GM19240 (cell line): ENCODE measurements at regions not wholly inside any gene's neighbourhood (a gene's known extent, or its start where the extent isn't known, plus 50 kb on each side); places are given as distances from the start of the nearest gene placed in this dataset.
"Not testable (repeated sequence)": the region's sequence is repeated elsewhere in the genome, so short reads cannot be mapped to it uniquely, and the experiment has no call there.

ENCODE experiments used
- DNase-seq: peaks from one replicate; pipeline ENCODE4 v3.0.0; 2011; ENCODE audit warnings: low spot score; ENCODE audit not compliant: insufficient read length

DNA sequence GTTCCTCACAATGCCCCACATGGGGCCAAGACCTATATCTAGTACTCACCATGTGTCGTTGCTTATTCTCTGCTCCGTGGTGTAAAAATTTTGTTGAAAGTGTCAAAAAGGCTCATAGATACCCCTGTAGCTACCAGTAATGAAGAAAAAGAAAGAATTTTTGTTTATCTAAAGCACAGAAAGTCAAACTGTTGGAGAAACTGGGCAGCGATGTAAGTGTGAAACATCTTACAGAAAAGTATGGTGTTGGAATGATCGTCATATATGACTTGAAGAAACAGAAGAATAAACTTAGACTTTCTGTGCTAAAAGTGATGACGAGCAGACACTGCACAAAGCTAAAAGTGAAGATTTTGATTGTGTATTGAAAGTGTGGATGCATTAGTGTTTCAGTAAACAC is 626.6 kb upstream of the GHITM start:
- no peak for DNase-seq

DNA sequence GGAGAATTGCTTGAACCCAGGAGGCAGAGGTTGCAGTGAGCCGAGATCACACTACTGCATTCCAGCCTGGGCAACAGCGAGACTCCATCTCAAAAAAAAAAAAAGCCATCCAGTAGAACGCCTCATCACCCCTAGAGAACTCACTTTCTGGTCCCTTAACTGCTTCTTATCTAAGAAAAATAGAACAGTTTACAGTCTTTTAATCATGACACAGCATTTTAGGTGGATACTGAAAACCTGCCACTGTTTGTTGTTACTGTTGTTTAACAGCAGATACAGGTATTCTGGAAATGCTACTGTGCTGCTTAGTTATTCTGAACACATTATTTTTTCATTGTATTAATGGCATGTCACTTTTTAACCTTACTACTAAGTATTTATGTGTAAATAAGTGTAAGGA is 624.3 kb upstream of the GHITM start:
- no peak for DNase-seq

DNA sequence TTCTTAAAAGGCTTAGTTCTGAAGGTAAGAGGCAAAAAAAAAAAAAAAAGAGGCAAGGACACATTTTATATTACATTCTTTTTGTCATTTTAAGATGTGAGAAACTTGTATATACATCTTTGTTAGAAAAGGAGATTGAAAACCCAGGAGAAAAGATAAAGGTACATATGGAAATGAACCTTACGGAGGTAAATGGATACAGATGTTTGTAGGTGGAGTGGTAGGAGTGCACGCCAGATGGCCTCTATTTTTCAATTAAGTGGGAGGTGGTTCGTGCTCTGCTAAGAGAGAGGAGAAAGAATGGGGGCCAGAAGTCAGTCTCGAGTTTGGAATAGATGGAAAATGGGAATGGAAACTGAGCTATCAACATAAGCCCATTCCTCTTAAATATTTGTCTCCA is 622.5 kb upstream of the GHITM start:
- no peak for DNase-seq

DNA sequence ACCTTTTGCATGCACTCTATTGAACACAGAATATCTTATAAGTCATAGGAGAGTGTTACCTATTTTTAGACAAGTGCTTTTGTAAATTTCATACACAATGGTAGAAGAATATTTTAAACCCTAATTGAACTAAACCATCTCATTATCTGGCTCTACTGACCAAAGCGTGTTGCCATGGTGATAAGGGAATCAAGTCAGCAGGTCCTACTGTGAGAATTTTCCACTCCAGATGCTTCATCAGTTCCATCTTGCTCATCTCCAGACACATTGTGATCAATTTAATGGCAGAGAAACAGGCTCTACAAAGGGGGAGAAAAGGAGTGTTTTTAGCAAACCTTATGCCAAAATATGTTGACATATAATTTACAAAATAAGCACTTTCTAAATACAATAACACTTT is 621.9 kb upstream of the GHITM start:
- no peak for DNase-seq

DNA sequence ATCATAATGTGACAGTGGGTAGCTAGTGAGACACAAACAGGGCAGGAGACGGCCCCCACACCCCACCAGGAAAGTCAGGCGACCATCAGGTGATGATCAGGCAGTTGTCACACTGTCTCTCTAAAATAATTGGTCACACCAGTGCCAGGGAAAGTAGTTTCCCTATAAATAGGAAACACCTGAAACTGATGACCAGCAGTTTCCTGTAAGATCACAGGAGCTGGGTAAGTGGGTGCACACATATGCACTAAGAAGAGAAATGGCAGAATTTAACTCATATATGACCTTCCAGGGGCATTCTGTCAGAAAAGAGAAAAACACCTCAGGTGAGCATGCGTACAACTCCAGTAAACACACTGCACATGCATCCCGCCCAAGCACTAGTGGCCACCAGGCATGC is 620.5 kb upstream of the GHITM start:
- DNase-seq: no peak

DNA sequence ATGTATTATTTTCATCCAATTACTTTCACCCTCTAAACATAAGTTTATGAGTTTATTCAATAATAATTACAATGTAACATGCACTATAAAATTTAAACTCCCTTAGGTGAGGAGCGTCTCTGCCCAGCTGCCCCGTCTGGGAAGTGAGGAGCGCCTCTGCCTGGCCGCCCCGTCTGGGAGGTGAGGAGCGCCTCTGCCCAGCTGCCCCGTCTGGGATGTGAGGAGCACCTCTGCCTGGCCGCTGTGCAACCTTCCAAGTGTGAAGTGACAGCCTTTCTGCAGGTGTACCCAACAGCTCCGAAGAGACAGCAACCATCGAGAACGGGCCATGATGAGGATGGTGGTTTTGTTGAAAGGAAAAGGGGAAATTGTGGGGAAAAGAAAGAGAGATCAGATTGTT is 618.9 kb upstream of the GHITM start:
- not testable (repeated sequence) for DNase-seq

DNA sequence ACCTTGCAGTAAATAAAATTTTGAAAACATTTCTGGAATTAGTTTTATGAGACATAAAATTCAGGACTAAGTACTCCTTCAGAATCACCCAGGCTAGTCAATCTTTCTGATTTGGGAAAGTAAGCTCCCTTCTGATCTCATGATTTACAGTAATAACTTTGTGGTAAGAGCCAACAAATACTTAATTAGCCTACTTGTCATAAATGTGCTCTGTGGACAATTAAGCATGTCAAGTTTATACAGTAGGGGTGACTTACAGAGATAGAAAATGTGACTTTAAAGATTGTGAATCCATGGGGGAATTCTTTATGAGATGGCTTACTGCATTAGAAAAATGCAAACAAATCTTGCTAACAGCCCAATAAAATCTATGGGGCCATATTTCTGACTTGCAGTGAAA is 616.9 kb upstream of the GHITM start:
- DNase-seq: no peak

DNA sequence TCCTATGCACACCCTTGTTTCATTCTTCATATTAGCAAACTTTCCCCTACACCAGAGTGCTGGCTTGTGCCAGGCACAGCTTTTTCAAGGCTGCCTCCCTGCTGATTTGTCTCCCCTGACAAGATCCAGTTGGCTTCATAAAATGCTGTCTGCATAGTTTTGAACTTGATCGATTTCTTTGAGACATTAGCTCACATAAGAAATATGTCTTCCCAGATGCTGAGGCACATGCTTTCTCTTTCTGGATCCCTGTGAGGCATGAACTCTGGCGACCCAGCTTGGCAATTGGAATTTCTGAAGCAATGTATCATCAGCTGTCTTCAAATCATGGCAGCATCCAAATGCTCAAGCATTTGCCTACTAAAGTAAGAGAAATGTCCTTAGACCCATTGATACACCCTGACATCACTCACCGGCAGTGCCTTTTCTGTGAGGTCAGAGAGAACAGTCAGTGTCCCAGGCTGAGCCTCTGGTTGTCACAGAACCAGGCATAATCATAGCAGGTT is 616.4 kb upstream of the GHITM start:
- no peak for DNase-seq

DNA sequence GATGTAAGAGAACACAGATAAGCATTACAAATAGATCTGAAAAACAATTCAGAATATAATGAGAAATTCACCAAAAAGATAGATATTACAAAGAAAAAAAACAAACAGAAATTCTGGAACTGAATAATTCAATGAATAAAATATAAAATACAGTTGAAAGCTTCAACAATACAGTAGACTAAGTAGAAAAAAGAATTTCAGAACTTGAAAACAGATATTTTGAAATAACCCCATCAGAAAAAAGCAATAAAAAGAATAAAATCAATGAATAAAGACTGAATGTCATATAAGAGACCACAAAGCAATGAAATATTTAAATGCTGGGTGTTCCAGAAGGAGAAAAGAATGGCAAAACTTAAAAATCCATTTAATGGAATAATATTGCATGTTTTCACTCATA is 611.4 kb upstream of the GHITM start:
- DNase-seq: no peak

DNA sequence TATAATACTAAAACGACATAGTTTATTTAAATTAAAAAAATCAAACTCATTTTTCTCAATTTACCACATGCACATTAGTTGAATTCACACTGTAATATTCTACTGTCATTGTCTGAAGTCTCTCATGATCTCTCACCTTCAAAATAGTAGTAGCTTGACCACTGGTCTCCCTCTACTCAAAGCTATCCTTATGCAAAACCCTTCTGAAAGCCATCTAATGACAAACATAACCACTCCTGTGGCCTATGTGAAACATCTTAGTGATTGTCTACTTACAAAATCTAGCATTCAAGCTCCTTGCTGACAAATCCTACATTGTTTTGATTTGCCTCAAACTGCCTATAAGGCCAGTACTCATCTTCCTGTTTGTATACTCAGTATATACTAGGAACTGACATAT is 606.0 kb upstream of the GHITM start:
- DNase-seq: no peak

DNA sequence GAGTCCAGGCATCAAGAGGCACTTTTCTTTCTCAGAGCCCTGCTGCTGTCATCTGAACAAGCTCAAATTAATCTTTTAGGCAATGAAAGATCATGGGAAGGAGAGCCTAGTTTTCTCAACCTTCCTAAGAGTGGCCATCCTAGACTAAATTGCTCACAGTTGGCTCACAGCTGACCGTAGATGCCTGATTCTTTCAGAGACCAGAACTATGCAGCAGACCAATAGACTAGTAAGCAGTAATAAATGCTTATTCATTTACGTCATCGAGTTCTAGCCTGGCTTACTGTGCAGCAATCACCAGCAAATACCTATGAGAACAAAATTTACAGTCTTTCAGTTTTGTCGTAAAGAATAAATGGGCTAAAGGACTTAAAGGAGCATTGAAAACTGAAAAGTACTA is 602.9 kb upstream of the GHITM start:
- no peak for DNase-seq

DNA sequence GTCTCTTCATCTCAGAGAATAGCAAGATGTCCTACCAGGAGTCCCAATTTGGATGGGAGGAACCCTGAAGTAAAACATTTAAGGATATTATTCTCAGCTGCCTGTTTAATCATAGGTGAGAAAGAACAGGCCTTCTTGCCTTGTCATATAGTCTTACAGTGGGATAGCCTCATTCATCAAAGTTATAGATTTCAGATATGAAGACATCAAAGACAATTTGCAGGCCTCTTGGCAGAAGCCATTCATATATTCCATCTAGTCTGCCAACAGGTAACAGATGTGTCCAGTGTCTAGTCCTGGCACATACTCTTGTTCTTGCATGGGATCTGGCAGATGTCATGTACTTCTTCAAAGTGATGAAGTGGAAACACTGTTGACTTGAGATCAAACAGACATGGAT is 601.3 kb upstream of the GHITM start:
- no peak for DNase-seq

DNA sequence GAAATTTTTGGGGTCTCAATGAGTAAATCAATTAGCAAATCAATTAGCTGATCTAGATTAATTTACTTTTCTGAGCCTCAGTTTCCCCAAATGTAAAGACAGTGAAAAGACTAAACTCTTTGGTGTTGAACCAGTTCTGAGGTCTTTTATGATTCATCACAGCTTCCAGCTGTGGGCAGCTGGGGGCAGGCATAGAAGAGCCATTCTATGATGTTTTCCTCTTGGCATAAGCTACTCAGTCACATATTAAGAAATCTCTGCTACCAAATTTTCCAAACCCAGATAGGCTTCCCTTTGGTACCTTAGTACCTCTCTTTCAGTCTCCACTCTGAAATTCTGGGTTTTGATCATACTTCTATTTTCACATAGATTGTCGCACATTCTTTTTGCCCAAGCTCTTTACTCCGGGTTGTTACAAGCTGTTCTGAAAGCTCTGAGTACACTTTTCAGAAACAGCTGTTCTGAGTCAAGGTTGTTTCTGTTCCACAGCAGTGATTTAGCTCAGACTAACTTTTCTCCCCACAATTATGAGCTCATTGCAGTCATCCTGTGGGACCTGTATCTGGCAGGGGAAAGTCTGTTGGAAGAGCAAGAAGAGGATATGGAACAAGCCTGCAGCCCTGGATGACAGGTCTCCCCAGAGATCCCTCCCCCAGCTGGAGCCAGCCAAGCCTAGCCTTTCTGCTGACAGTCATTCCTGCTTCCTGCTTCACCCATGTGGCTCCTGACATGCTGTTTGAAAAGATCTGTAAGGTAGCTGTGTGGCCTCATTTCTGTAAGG is 599.6 kb upstream of the GHITM start:
- DNase-seq: no peak

DNA sequence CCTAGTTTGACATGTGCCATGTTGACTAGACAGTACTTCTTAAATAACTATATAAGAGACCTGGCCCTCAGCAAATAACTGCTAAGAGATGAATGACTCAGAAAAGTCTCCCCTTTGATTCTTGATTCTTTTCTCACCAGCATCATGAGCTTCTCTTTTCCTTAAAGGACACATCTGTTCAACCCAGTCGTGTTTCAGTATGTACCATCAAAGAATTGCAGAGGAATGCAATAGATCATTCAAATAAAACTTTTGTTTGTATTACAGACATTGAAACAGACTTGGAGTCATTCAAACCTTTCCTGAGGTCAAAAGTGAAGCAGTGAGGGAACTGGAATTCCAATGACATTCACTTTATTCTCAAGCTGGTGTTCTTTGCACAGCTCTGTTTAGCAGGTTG is 598.3 kb upstream of the GHITM start:
- no peak for DNase-seq

DNA sequence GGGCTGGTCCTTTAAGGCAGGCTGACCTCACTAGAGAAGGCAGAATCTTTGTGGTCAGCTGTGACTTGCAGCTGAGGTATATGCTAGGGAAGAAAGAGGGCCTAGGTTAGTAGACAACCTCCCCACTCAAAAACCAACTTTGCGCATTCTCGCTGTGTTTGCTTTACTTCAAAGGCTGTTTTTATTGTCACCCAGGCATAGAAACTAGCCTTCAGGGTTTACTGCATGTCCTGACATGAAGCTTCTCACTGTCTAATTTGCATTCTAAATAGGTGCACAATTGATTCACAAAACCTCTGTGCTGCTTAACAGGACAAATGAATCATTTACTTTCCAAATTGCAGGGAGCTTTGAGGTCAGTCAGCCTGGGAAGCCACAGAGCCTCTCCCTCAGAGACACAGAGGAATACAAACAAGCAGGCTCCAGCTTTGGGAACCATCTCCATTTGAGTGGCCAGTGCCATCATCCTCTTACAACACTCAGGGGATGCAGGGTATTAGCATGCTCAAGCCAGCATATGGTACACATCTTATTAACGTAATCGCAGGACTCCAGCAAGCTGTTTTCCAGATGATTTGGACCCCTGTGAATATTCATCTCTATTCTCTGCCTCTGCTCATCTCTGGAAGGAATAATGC is 596.4 kb upstream of the GHITM start:
- peak; percentile 6 for DNase-seq

DNA sequence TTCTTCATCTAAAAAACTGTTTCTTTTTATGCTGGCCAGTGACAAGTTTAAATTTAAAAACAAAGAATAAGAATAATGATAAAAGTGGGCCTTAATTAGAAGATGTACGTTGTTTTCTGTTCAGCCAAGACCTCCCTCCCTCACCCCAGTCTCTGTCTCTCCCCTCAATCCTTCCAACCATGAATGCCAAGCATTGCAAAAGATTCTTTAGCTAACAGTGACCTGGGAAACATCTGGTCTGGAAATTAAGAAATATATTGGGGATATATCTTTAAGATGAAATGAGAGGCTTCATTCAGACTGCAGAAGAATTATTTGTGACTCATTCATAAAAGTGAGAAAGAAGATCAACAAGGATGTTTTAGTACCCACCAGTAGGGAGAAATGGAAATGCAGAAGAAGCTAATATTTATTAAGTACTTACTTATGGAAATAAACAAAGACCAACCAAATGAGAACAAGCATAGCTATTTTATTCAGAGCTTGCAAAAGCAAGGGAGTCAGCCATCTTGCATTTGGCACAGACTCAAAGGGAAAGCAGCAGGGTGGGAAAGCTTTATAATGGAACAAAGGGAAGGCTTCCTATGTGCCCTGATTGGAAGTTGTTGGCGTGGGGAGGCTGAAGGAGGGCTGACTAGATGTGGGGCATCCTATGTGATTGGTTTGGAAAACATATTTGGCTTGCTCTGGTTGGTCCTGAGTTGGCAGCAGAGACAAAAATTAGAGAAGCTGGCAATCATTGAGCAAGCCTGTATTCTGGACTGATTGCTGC is 595.4 kb upstream of the GHITM start:
- DNase-seq: no peak

DNA sequence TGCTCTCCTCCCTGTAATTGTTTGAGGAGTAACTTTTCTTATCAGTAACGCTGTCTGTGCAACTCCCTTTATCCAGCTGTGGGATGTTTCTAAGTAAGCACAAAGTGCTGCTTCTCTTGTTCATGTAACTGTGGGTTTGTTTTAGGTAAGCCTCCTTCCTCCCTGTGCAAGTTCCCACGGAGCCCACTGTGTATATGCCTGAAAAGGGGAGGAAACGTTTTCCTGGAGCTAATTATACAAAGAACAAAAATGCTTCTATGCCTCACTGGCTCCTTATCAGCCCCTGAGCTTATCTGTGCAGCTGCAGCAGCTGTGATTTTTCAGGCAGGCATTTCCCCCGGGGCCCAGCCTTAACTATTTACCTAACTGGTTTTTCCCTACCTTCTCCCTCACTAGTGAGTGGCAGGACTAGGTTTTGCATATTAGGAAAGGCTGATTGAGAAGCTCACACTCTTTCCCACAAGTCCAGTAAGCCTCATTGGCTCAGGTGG is 593.4 kb upstream of the GHITM start:
- no peak for DNase-seq

DNA sequence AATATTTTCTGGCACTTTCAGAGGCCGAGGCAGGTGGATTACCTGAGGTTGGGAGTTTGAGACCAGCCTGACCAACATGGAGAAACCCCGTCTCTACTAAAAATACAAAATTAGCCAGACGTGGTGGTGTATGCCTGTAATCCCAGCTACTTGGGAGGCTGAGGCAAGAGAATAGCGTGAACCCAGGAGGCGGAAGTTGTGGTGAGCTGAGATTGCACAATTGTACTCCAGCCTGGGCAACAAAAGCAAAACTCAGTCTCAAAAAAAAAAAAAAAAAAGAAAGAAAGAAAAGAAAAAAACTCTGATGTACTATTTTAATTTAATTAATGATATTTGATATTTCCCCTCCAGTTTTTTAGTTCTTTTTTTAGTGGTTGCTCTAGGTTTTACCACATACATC is 588.1 kb upstream of the GHITM start:
- DNase-seq: not testable (repeated sequence)

DNA sequence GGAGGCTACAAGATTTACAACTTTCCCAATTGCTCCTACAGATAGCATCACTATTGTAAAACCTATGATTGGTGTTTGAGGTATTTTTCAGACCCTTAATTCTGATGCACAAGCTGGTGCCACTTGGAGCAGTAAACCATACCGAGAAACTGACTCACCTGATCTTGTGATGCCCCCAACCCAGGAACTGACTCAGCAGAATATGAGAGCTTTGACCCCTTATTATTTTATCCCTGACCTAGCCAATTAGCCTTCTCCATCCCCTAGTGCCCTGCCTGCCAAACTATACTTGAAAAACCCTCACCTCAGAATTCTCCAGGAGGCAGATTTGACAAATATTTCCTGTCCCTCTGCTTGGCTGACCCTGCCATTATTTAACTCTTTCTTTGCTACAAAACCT is 585.9 kb upstream of the GHITM start:
- DNase-seq: no peak

DNA sequence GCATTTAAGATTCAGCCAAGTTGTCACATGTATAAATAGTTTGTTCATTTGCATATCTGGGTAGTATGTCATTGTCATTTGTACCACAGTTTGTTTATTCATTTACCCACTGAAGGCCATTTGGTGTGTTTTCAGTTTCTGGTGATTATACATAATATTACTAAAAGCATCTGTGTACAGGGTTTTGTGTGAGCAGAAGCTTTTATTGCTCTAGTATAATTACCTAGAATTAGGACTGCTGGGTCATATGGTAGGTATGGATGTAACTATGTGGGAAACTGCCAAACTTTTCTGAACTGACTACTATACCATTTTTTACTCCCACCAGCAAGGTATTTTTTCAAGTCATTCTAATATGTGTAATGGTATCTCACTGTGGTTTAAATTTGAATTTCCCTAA is 584.0 kb upstream of the GHITM start:
- no peak for DNase-seq

DNA sequence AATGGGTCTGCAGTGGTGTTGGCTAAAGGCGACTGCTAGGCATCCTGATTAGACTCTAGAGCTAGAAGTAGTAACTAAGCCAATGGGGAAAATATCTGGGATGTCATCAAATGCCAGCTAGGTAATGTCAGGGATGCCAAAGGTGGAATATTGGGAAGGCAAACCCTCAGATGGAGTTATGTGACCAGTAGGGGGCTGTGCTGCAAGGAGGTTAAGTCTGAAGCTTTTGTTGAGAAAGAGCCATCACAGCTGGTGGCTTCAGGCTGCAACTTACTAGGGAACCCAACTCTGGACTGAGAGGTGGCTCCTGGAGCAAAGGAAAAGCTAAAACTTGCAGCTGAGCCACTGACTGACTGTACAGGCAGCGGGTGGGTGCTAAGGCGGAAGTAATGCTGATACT is 576.9 kb upstream of the GHITM start:
- no peak for DNase-seq

DNA sequence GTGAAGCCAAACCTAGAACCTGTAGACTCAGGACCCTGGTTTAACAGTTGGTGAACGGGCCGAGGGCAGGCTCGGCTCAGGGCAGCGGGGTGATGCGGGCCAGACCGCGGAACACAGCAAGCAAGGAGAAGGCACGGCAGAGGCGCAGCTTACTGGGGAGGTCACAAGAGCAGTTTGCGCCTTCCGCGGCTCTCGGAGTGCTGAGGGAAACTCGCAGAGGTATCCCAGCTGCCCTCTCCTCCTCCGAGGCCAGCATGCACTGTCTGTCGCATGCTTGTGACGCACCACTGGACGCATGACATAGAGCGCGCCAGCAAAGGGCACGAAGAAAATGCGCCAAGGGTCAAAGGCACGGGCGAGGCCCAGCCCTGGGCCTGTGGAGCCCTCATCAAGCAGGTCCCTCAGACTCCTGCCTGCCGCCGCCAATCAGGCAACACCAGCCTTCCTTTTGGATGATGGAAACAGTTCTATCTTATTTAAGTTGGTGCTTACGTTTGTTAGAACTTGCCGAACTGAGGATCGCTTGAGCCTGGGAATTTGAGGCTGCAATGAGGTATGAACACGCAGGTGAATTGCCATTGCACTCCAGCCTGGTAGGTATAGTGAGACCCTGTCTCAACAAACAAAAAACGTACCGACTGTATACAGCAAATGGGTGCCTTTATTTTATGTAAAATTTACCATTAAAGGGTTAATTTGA is 574.3 kb upstream of the GHITM start:
- DNase-seq: no peak
